Kidney epithelial cell (primary cell): ENCODE measurements at regions not wholly inside any gene's neighbourhood (a gene's known extent, or its start where the extent isn't known, plus 50 kb on each side); places are given as distances from the start of the nearest gene placed in this dataset.
A peak's percentile ranks its signal among the peaks of the same experiment; 100 is the strongest.

Source experiments
- DNase-seq: peaks from one replicate; pipeline ENCODE4 v3.0.0-alpha.2; 2010; ENCODE audit warnings: low read depth
- H3K27me3 ChIP-seq: 2 replicates; pipeline ENCODE4 v1.6.0; 2011; ENCODE audit warnings: low read length; ENCODE audit not compliant: control insufficient read depth, insufficient read depth
- H3K36me3 ChIP-seq: 2 replicates; pipeline ENCODE4 v1.5.1; 2011; ENCODE audit warnings: low read length; ENCODE audit not compliant: control insufficient read depth, insufficient read depth
- H3K4me3 ChIP-seq: 2 replicates; pipeline ENCODE4 v1.5.1; 2011; ENCODE audit warnings: low read depth, mild to moderate bottlenecking, control low read depth, low read length
- CTCF ChIP-seq: IDR thresholded peaks from 2 replicates; pipeline ENCODE4 v1.5.1; 2011; ENCODE audit warnings: mild to moderate bottlenecking, moderate library complexity, low read length, control low read depth, inconsistent platforms; ENCODE audit not compliant: insufficient read depth, poor library complexity, severe bottlenecking

GRCh38 chr10:58052772-58053171, 214.9 kb downstream of the IPMK start:
- H3K27me3 ChIP-seq: no peaks in the 10 kb centered on the region
- no peaks in the 10 kb centered on the region for H3K36me3 ChIP-seq
- no peak overlapping the region for H3K4me3 ChIP-seq
- no peak for DNase-seq
- no peak for TF ChIP-seq CTCF

GRCh38 chr10:58050575-58050974, 217.1 kb downstream of the IPMK start:
- no peaks in the 10 kb centered on the region for H3K27me3 ChIP-seq
- H3K4me3 ChIP-seq: no peak overlapping the region
- TF ChIP-seq CTCF: no peak
- DNase-seq: no peak
- H3K36me3 ChIP-seq: no peaks in the 10 kb centered on the region

GRCh38 chr10:58048936-58049335, 218.8 kb downstream of the IPMK start:
- no peak for TF ChIP-seq CTCF
- Histone ChIP-seq H3K27me3 (no peaks in the 10 kb centered on the region), H3K36me3 (no peaks in the 10 kb centered on the region), H3K4me3 (no peak overlapping the region)
- no peak for DNase-seq

GRCh38 chr10:58044072-58044471, 223.6 kb downstream of the IPMK start:
- TF ChIP-seq CTCF: no peak
- no peaks in the 10 kb centered on the region for H3K27me3 ChIP-seq
- no peak overlapping the region for H3K4me3 ChIP-seq
- DNase-seq: peak; percentile 70
- no peaks in the 10 kb centered on the region for H3K36me3 ChIP-seq

GRCh38 chr10:58041901-58042300, 225.8 kb downstream of the IPMK start:
- Histone ChIP-seq H3K27me3 (no peaks in the 10 kb centered on the region), H3K36me3 (no peaks in the 10 kb centered on the region), H3K4me3 (no peak overlapping the region)
- no peak for DNase-seq
- TF ChIP-seq CTCF: no peak

GRCh38 chr10:58030208-58030607, 237.5 kb downstream of the IPMK start:
- H3K27me3 ChIP-seq: no peaks in the 10 kb centered on the region
- no peak for TF ChIP-seq CTCF
- no peaks in the 10 kb centered on the region for H3K36me3 ChIP-seq
- no peak for DNase-seq
- no peak overlapping the region for H3K4me3 ChIP-seq
